Spleen (tissue), 11 donors: ENCODE measurements at regions not wholly inside any gene's neighbourhood (a gene's known extent, or its start where the extent isn't known, plus 50 kb on each side); places are given as distances from the start of the nearest gene placed in this dataset.

Source experiments
- DNase-seq: peaks from one replicate; pipeline ENCODE4 v3.0.0-alpha.2; 2020
- H3K27ac ChIP-seq, 8 donors: fragments of 200-600 bp; sonication (generic) in 7 of 8; 1 replicate in 4 of 8; 2 replicates in 4 of 8; pipeline versions ENCODE4 v1.5.0 to v1.8.0; 2016 to 2021; ENCODE audit warnings: inconsistent platforms in 4 of 8, mild to moderate bottlenecking in 4 of 8, moderate library complexity in 1 of 8
- H3K27me3 ChIP-seq, 7 donors: fragments of 200-600 bp; sonication (generic) in 6 of 7; replicated peaks in 1 of 7; 1 replicate in 4 of 7; 2 replicates in 3 of 7; pipeline versions ENCODE4 v1.5.0 to v1.8.0; 2016 to 2021; ENCODE audit warnings: inconsistent platforms in 3 of 7, mild to moderate bottlenecking in 1 of 7
- H3K36me3 ChIP-seq, 6 donors: fragments of 200-600 bp; sonication (generic) in 5 of 6; 1 replicate in 4 of 6; 2 replicates in 2 of 6; pipeline versions ENCODE4 v1.5.0 to v1.8.0; 2016 to 2021; ENCODE audit warnings: inconsistent platforms in 2 of 6
- H3K4me1 ChIP-seq, 6 donors: fragments of 200-600 bp; sonication (generic) in 5 of 6; 1 replicate in 3 of 6; 2 replicates in 3 of 6; pipeline versions ENCODE4 v1.5.0 to v1.8.0; 2016 to 2021; ENCODE audit warnings: inconsistent platforms in 3 of 6
- H3K4me3 ChIP-seq, 8 donors: fragments of 200-600 bp; sonication (generic) in 7 of 8; 1 replicate in 4 of 8; 2 replicates in 4 of 8; pipeline versions ENCODE4 v1.5.0 to v1.8.0; 2016 to 2021; ENCODE audit warnings: inconsistent platforms in 4 of 8, mild to moderate bottlenecking in 4 of 8, moderate library complexity in 2 of 8
- H3K9me3 ChIP-seq, 8 donors: fragments of 200-600 bp; sonication (generic) in 7 of 8; 1 replicate in 4 of 8; 2 replicates in 4 of 8; pipeline versions ENCODE4 v1.5.0 to v1.8.0; 2016 to 2021; ENCODE audit warnings: inconsistent platforms in 4 of 8
- POLR2A ChIP-seq, 3 donors: fragments of 450-650 bp; IDR thresholded peaks; one replicate each; pipeline ENCODE4 v1.5.1; 2017; ENCODE audit warnings: antibody characterized with exemption in 3 of 3, mild to moderate bottlenecking in 1 of 3
- POLR2AphosphoS5 ChIP-seq, 3 donors: sonication (generic); formaldehyde crosslinking; IDR thresholded peaks; one replicate each; pipeline ENCODE4 v1.5.1; 2017; ENCODE audit warnings: antibody characterized with exemption in 3 of 3
- WGBS, 5 donors: extraction: QIAGEN DNeasy Blood & Tissue Kit in 3 of 5; methylation state at CpG; one replicate each; pipeline versions ENCODE4 v1.1.5 to v1.1.7; 2013 to 2018; 5-methylcytosine and 5-hydroxymethylcytosine counted together
- intact Hi-C: fragments of 100-400 bp; cut with DNase I; formaldehyde crosslinking; loops from one replicate; pipeline ENCODE4 v1.15.0; 2023; ENCODE audit warnings: low total_unique reads
- TF ChIP-seq, protein P1 (sequence below), 11 experiments: fragments of 200-600 bp in 7 of 11; fragments of 450-650 bp in 4 of 11; sonication (generic) in 4 of 11; IDR thresholded peaks in 8 of 11; conservative IDR thresholded peaks in 3 of 11; 1 replicate in 7 of 11; 2 replicates in 4 of 11; pipeline versions ENCODE4 v1.4.0 to v1.8.0; 2016 to 2021; ENCODE audit warnings: antibody characterized with exemption in 11 of 11, inconsistent platforms in 4 of 11, mild to moderate bottlenecking in 1 of 11
- donor health status: healthy with polysubstance abuse.
- donor health status: DM: no; HTN: no; CAD: no; lungs with moderate emphysema.
- donor health status: DM: no; HTN: no; CAD: no.
- donor health status: Bipolar disorder and iron deficiency.
- donor health status: healthy.
- donor health status: DM: no; HTN: no; CAD: no.
- donor health status: DM: yes; HTN: yes; CAD: no.

DNA sequence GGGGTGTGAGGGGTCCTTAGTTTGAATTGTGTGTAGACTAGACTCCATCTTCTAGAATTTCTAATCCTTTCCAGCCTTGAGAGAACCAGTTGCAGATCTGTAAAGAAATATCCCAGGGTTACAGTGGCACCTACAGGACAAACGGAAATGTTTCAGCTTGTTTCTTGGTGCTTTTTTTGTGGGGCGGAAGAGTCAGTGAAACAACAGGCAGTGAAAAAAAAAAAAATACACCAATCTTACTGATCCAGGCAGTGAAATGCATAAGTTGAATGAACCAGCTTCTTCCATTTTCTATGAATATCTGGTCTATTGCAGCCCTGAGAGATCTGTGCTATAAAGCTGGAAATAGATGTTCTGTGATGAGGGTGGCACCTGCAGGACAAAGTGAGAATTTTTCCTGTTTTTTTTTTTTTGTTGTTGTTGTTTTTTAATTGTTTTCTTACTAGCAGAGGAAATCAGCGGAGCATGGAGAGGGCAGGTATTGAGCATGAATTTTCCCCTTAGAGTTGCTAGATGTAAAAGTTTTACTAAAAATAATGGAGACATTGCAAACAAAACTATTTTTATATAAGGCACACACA, 81.9 kb upstream of the DYNC1I1 start:
- Histone ChIP-seq H3K36me3 (no peaks in the 10 kb centered on the region), H3K27ac (no peak overlapping the region), H3K27me3 (no peaks in the 10 kb centered on the region), H3K4me3 (no peak overlapping the region), H3K4me1 (peaks cover 0 to 14% (median 5%) of the 10 kb centered on the region in 6 donors), H3K9me3 (no peaks in the 10 kb centered on the region)
- intact Hi-C loops = no loop called here
- TF ChIP-seq POLR2AphosphoS5 (IDR thresholded peaks at IDR 0.05) = no peak
- no peak for TF ChIP-seq POLR2A (IDR thresholded peaks at IDR 0.05)
- TF ChIP-seq, protein P1, sequence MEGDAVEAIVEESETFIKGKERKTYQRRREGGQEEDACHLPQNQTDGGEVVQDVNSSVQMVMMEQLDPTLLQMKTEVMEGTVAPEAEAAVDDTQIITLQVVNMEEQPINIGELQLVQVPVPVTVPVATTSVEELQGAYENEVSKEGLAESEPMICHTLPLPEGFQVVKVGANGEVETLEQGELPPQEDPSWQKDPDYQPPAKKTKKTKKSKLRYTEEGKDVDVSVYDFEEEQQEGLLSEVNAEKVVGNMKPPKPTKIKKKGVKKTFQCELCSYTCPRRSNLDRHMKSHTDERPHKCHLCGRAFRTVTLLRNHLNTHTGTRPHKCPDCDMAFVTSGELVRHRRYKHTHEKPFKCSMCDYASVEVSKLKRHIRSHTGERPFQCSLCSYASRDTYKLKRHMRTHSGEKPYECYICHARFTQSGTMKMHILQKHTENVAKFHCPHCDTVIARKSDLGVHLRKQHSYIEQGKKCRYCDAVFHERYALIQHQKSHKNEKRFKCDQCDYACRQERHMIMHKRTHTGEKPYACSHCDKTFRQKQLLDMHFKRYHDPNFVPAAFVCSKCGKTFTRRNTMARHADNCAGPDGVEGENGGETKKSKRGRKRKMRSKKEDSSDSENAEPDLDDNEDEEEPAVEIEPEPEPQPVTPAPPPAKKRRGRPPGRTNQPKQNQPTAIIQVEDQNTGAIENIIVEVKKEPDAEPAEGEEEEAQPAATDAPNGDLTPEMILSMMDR (IDR thresholded peaks at IDR 0.05 in 8 of 11, conservative IDR thresholded peaks at IDR 0.05 in 3 of 11) = peak in 10 of 11 experiments; percentile 25 to 81 (median 52)
- DNase-seq = no peak
- WGBS, 5 donors = 6 to 15% (median 12%) methylated on average over 3 of the region's 3 CpGs

- TF ChIP-seq, protein P1 (IDR thresholded peaks at IDR 0.05 in 8 of 11, conservative IDR thresholded peaks at IDR 0.05 in 3 of 11) = no peak
- TF ChIP-seq POLR2AphosphoS5 (IDR thresholded peaks at IDR 0.05) (no peak), POLR2A (IDR thresholded peaks at IDR 0.05) (no peak)
- H3K4me1 ChIP-seq = peaks cover 2 to 21% (median 8%) of the 10 kb centered on the region in 6 donors
- no peaks in the 10 kb centered on the region for H3K36me3 ChIP-seq
- no peaks in the 10 kb centered on the region for H3K9me3 ChIP-seq
- no peak for DNase-seq
- 82 to 94% (median 86%) methylated on average over 7 of the region's 7 CpGs for WGBS, 5 donors
- H3K27ac ChIP-seq = no peak overlapping the region
- H3K27me3 ChIP-seq = no peaks in the 10 kb centered on the region
- intact Hi-C loops = loop anchor here (5.0 to 10.0 kb wide), 2 partner anchors 94 to 162 kb away; partner anchors contain the start of gene PDK4
- no peak overlapping the region for H3K4me3 ChIP-seq
Observed at GRCh38 chr7:95688931-95689495, 83.3 kb upstream of the DYNC1I1 start.

DNA sequence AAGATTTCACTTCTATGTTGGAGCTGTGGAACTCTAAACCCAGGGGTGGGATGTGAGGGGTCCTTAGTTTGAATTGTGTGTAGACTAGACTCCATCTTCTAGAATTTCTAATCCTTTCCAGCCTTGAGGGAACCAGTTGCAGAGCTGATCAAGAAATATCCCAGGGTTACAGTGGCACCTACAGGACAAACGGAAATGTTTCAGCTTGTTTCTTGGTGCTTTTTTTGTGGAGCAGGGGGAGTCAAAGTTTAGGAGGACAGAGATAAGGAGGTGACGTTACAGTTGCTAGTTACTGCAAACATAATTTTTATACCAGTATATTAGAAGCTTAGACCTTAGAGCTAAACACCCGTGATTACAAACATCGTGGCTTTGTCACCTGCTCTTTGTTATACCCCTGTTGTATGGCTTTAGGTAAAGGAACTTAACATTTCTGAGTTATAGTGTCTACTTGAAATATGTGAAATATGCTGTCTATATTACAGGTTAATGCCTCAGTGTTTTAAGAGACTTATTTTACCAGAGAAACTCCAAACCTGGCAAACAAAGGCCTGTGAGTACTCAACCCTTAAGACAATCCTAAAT, 84.5 kb upstream of the DYNC1I1 start:
- WGBS, 5 donors = 45 to 58% (median 50%) methylated on average over 4 of the region's 4 CpGs
- Histone ChIP-seq H3K27me3 (no peaks in the 10 kb centered on the region), H3K4me3 (no peak overlapping the region), H3K9me3 (no peaks in the 10 kb centered on the region), H3K36me3 (no peaks in the 10 kb centered on the region), H3K27ac (no peak overlapping the region), H3K4me1 (peaks cover 5 to 27% (median 9%) of the 10 kb centered on the region in 6 donors)
- no peak for DNase-seq
- TF ChIP-seq POLR2A (IDR thresholded peaks at IDR 0.05) (no peak), POLR2AphosphoS5 (IDR thresholded peaks at IDR 0.05) (no peak)
- TF ChIP-seq, protein P1 (IDR thresholded peaks at IDR 0.05 in 8 of 11, conservative IDR thresholded peaks at IDR 0.05 in 3 of 11) = peak in 5 of 11 experiments; percentile 27 to 48 (median 33)
- intact Hi-C loops = loop anchor here (5.0 to 10.0 kb wide), 2 partner anchors 93 to 161 kb away; partner anchors contain the start of gene PDK4

DNA sequence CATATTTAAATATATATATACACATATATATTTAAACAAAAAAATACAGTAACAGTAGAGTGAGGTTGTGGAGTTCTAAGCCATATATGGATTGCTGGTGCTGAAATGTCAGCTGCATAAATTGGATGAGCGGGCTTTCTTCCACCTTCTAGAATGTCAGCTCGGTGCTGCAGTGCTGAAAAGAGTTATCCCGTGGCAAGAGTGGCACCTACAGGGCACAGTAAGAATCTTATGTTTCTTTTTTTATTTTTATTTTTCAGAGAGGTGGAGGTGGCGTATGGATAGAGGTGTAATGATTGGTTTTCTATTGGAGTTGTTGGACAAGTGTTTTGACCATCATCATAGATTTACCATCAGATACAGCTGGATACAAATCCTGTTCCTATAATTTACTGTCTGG, 86.2 kb upstream of the DYNC1I1 start:
- H3K36me3 ChIP-seq = no peaks in the 10 kb centered on the region
- intact Hi-C loops = loop anchor here (5.0 to 10.0 kb wide), 2 partner anchors 91 to 159 kb away; partner anchors contain the start of gene PDK4
- peaks cover 5 to 27% (median 9%) of the 10 kb centered on the region in 6 donors for H3K4me1 ChIP-seq
- H3K27me3 ChIP-seq = no peaks in the 10 kb centered on the region
- 16 to 27% (median 20%) methylated on average over 4 of the region's 4 CpGs for WGBS, 5 donors
- no peaks in the 10 kb centered on the region for H3K9me3 ChIP-seq
- DNase-seq = no peak
- no peak for TF ChIP-seq POLR2A (IDR thresholded peaks at IDR 0.05)
- no peak for TF ChIP-seq POLR2AphosphoS5 (IDR thresholded peaks at IDR 0.05)
- TF ChIP-seq, protein P1 (IDR thresholded peaks at IDR 0.05 in 8 of 11, conservative IDR thresholded peaks at IDR 0.05 in 3 of 11) = peak in 9 of 11 experiments; percentile 26 to 76 (median 46)
- H3K4me3 ChIP-seq = no peak overlapping the region
- H3K27ac ChIP-seq = no peak overlapping the region
